Sciatic nerve (tissue), 2 donors: ENCODE measurements at regions not wholly inside any gene's neighbourhood (a gene's known extent, or its start where the extent isn't known, plus 50 kb on each side); places are given as distances from the start of the nearest gene placed in this dataset.

Experiments
- ATAC-seq: fragments of 200-7000 bp; cut with Tn5 transposase; one replicate; pipeline ENCODE4 v1.9.1; 2020; ENCODE audit warnings: mild to moderate bottlenecking, moderate library complexity
- DNase-seq: peaks from one replicate; pipeline ENCODE4 v3.0.0-alpha.2; 2020; ENCODE audit warnings: low spot score
- intact Hi-C: fragments of 100-400 bp; cut with DNase I; formaldehyde crosslinking; loops from one replicate; pipeline ENCODE4 v1.14.2; 2022
- donor health status: DM: no; HTN: no; CAD: no.
- donor health status: DM: no; HTN: no; CAD: no.

DNA sequence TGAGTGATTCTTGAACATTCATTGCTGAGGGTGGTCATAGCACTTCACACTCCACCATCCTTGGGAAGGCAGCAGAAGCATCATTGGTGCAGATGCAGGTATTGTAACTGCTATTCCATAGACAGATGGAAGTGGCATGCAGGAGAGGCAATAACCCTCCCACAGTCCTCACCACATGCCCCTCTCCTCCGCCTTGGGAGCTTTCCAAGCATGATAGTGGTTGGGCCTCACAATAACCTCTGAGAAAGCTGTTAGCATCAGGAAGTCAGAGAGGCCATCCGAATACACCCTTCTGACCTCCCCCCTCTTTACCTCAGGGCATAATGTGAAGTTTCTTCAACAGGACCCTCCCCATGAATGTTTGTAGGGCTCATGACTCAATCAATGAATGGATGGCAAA lies 177.9 kb downstream of the KATNAL1 start:
- no peak for DNase-seq
- intact Hi-C loops, result loop anchor here (10.0 kb wide), 1 partner anchor 735 kb away; no protein-coding TSS in a partner anchor
- ATAC-seq, result no peak

DNA sequence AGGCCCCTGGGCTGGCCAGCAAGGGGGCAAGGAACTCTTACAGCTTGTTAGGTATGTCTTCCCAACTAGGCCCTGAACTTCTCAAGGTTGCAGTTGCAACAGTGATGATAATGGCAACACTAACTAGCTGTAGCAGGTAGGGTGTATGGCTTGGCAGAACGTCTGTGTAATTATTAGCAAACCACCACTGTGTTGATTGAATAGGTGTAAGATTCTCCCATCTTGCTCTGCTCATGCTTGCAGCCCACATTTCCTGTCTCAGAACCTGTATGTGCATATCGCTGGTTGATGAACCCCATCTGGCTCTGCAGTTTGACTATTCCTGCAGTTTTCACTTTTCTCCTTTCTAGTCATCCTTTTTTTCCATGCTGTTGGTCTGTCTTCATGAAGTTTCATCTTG lies 178.8 kb downstream of the KATNAL1 start:
- DNase-seq (no peak), ATAC-seq (no peak)
- intact Hi-C loops, result loop anchor here (10.0 kb wide), 1 partner anchor 736 kb away; no protein-coding TSS in a partner anchor

DNA sequence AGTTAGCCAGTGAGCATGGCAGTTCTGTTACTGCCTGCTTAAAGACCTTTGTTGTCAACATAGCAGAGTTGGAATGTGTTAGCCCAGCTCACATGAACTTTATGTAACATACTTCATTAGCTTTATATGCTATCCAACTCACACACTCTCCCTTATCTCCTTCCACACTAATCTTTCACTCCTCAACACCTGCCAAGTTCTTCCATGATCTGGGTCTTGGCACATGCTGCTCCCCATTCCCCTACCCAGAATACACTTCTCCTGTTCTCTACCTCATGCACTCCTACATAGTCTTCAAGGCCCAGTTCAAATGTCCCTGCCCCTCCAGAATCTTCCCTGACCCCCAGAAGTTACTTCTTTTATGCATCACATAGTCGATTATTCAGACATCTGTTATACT lies 179.3 kb downstream of the KATNAL1 start:
- intact Hi-C loops, result loop anchor here (10.0 kb wide), 1 partner anchor 737 kb away; no protein-coding TSS in a partner anchor
- no peak for DNase-seq
- no peak for ATAC-seq

DNA sequence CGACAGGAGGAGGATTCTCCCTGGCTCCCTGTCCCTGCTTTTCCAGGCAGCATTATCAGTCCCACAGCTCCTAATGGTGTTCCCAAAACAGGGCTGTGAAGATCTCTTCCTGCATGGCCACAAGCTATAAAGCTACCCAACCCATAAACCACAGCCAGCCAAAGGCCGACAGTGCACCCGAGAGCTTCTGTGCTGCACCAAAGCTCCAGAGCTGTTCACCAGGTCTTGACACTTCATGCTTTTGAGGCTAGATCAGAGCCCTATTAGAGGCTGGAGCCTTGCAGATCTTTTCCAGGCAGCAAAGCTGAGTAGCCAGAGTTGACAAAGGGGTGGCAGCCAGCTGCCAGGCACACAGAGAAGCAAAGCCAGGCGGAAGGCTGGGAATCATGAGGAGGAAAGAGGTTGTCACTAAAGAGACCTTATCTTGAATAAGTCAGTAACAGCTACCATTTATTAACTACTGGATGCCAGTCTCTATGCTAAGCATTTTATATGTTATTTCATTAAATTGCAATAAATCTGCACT lies 180.4 kb downstream of the KATNAL1 start:
- DNase-seq (no peak), ATAC-seq (peak; percentile 51)

DNA sequence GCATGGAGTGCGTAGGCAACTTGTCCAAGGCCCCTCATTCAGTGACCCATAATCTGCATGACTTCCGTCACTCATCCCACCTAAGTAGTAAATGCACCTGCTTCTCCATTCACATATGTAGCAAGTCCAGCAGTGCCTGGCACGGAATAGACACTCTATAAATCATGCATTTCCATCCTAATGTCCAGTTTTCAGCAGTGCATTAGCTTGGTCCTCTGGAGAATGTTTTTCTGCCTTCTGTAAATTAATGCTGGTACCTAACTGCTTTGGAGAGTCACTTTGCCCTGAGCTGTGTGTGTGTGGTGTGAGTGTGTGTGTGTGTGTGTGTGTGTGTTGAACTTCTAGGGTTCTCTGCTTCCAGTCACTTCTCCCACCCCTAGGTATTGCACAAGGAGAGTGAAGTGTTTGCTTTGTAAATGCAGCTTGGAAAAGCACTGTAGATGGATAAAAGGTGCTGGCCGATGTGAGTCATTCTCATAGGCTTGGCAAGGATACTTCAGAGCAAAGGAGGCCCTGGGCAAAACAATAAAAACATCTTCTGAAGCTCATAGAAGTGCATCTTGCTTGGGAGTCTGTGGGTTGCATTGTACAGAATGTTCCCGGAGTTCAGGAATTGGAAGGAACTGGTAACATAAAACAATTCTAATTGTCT lies 181.8 kb downstream of the KATNAL1 start:
- peak; percentile 90 for ATAC-seq
- no peak for DNase-seq
- intact Hi-C loops, result loop anchor here (10.0 kb wide), 1 partner anchor 739 kb away; no protein-coding TSS in a partner anchor

More for the DNA sequence above, 180.4 kb downstream of the KATNAL1 start:
- intact Hi-C loops, result loop anchor here (10.0 kb wide), 1 partner anchor 738 kb away; no protein-coding TSS in a partner anchor

DNA sequence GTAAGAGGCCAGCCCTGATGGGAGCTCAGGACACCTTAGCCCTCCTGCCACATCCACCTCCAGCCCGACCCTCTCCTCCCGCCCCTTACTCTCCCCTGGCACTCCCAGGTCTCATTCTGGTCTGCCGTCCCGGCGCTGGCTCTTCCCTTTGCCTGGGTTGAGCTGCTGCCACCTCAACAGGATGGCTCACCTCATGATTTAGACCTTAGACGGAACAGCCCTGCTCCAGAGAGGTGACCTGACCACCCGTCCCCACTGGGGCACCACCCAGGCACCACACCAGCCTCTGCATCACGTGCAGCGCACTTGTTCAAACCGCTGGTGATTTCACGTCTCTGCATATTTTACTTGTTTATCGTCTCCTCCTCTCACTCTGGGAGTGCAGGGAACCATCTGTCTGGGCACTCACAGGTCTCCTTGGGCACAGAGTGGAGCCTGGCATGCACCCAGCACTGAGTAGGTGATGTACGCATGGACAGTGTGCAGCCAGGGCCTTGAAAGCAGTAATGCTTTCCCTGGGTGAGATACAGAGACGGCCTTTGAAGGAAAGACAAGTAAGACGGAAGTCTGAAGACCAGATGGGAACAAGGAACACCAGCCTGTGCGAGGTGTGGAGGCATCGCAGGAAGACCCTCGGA lies 183.1 kb downstream of the KATNAL1 start:
- DNase-seq (no peak), ATAC-seq (no peak)
- intact Hi-C loops, result loop anchor here (10.0 kb wide), 1 partner anchor 741 kb away; no protein-coding TSS in a partner anchor

DNA sequence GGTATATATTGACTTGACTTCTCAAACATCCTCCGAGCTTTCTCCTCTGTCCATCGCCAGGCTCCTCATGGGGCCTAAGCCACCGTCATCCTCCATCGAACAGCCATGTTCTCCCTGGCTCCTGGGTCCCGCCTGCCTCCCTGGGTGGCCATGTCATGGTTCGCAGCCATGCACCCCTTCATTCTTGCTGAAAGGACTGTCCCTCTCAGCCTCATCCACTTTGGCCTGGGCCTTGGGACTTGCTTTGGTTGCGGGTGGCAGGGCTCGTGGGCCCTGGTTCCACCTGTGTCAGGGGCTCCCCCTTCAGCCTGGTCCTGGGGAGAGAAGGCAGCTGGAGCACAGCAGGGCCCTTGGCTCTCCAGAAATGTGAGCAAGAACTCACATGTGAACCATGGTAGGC lies 183.8 kb downstream of the KATNAL1 start:
- intact Hi-C loops, result loop anchor here (10.0 kb wide), 1 partner anchor 741 kb away; no protein-coding TSS in a partner anchor
- DNase-seq, result no peak
- no peak for ATAC-seq

DNA sequence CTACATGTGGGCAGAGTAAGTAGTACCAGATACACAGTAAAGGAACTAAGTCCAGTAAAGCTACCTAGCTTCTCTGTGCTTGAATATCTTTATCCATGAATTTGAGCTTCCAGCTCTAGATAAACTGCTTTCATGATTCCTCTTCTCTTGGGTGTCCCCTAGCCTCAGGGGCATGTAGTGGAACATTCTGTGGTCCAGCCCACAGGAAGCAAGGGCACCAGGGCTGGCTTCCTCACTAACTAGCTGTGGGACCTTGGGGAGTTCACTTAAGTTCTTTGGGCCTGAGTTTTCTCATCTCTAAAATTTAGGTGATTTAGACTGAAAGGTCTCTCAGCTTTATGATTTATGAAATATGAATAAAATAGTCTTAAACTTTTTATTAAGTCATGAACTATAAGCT lies 185.7 kb downstream of the KATNAL1 start:
- ATAC-seq, result no peak
- DNase-seq, result no peak
- intact Hi-C loops, result loop anchor here (10.0 kb wide), 1 partner anchor 743 kb away; no protein-coding TSS in a partner anchor

DNA sequence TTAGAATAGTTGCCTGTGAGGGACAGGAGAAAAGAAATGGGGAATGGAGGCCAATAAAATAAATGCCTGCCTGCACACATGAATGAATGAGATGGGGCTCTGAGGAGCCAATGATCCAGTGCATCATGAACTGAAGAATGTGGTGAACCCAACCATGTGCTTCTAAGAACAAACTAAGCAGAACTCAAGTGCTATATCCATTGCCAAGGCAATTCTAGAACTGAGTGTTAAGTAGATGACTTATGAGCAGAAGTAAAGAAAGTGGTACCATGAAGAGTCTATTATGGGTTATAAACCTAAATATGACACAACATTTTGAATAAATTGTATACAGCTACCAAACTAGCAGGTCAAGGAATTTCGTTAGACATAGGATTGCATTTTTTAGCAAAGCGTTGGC lies 186.1 kb downstream of the KATNAL1 start:
- intact Hi-C loops, result loop anchor here (10.0 kb wide), 1 partner anchor 744 kb away; no protein-coding TSS in a partner anchor

DNA sequence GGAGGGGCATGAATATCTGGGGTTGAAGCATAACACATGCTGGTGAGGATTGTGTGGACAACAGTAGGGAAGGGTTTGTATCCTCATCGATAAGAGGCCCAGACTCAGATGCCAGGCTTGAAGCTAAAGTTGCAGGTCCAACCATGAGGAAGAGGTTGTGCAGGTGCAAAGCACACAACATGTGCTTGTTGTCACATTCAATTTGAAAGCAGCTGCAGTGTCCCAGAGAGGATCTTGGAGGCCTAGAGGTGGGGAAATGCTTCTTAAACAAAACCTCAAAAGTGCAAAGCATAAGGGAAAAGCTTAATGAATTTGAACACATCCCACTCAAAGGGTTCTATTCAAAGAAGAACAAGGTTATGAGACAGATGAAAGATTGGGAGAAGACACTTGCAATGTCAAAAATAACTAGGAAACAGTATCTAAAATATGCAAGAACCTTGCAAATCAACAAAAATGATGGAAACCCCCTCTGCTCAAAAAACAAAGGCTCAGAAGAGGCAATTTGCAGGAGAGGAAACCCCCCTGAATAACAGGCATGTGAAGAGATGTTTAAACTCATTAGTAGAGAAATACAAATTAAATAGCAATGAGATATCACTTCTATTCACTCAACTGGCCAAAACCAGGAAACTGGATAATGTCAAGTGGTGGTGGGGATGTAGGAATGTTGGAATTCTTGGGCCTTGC lies 187.1 kb downstream of the KATNAL1 start:
- DNase-seq (no peak), ATAC-seq (no peak)
- intact Hi-C loops, result loop anchor here (10.0 kb wide), 1 partner anchor 745 kb away; no protein-coding TSS in a partner anchor

More for the DNA sequence above, 186.1 kb downstream of the KATNAL1 start:
- DNase-seq (no peak), ATAC-seq (no peak)

DNA sequence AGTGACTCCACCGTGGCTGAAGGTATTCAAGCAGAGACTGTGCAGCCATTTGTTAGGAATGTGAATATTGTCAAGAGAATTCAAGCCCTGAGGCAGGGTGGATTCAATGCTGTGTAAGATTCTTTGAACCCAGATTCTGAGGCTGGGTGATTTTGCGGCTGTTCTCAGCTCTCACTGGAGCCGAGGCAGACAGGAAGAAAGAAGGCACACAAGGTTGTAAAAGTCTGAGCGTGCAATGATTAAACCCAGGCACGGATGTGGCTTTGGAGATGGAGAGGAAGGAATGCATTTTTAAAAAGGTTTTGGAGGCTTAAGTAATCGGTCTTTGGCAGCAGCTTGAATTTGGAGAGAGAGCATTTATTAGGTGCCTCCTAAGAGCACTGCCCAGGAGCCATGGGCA lies 187.9 kb downstream of the KATNAL1 start:
- intact Hi-C loops, result loop anchor here (10.0 kb wide), 1 partner anchor 275 kb away; no protein-coding TSS in a partner anchor
- DNase-seq, result no peak

DNA sequence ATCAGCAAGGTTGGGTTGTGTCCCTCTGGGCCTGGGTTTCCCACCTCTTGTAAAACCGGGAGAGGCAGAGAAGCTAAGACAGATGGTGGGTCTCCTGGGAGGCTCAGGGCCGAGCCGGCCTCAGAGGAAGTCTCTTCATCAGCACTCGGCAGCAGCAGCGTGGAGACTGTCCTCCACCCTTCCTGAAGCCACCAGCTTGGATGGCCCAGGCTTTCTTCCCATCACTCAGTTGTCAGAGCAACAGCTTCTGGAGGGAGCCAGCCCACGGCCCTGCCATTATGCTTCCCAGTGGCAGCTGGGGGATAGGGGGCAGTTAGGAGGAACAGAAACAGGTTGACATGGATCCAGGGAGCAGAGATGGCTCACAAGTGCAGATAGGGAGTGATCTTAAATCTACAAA lies 191.0 kb downstream of the KATNAL1 start:
- no peak for ATAC-seq
- intact Hi-C loops, result loop anchor here (10.0 kb wide), 1 partner anchor 272 kb away; no protein-coding TSS in a partner anchor
- no peak for DNase-seq

More for the DNA sequence above, 187.9 kb downstream of the KATNAL1 start:
- ATAC-seq, result no peak

DNA sequence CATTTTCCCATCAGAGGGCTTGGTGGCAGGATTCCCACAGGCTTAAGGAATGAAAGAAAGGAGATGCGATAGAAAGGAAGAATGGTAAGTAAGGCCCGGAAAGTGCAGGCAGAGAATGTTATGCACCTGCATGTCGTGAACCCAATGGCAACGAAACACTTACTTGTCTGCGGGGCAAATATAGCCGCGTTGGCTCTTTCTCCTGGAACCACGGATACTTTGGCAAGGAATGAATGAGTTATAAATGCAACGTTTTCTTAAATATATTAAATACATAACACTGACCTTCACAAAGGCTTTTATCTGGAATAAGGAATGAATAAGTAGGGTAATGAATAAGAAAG lies 192.1 kb downstream of the KATNAL1 start:
- intact Hi-C loops, result loop anchor here (10.0 kb wide), 1 partner anchor 270 kb away; no protein-coding TSS in a partner anchor
- ATAC-seq (no peak), DNase-seq (no peak)

DNA sequence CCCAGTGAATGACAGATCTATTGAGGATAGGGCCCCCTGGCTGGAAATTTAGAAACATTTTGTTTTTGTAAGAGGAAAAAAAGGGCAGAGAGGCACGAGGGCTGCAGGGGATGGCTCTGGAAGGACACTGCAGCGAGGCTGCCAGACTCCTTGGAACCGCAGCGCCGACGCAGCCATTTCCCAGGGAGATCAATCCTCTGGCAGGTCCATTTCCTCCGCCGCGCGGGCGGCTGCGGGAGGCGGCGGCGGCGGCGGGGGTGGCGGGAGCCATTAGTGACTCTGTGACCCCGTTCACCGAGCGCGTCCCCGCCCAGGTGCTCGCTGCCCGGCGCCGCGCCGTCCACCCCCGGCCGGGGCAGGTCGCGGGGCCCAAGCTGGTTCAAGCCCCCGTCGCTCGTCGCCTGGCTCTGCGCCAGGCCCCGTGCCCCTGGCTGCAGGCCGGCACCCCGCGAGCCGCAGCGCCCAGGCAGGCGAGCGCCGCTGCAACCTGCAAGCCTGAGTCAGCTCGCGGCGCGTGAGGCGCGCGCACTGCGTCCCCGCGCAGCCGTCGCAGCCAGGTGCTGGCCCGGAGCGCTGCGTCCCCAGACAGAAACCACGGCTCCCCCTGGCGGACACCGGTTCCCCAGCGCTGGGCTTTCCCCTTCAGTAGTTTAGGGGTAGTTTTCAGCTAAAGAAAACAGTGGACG lies 192.6 kb downstream of the KATNAL1 start:
- ATAC-seq (peak; percentile 70), DNase-seq (peak; percentile 95)
- intact Hi-C loops, result loop anchor here (10.0 kb wide), 1 partner anchor 270 kb away; no protein-coding TSS in a partner anchor

DNA sequence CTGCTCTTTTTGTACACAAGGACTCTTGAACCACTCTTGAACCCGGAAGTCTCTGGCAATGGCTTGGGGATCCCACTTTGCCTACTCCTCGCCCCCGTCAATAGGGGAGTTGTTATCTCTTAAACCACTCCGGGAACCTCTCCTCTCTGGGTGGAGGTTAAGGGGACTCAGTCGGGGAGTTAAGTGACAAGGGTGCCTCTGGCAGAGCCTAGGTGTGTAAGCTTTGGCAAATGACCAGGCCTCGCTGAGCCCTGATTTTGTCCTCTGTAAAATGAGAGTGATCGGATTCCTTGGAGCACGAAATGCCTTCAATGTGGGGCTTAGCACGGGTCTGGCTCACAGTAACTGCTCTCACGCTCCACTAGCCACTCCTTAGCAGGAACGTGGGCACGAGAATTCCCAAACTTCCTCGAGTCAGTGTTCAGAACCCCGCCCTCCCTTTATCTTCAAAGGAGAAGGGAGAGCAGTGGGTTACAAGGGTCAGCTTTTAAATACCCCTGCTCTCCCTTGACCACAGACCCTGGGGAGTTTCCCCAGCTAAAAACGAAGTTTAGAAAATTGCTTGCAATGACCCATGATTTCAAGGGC lies 193.3 kb downstream of the KATNAL1 start:
- no peak for DNase-seq
- intact Hi-C loops, result loop anchor here (10.0 kb wide), 1 partner anchor 269 kb away; no protein-coding TSS in a partner anchor
- peak; percentile 48 for ATAC-seq

DNA sequence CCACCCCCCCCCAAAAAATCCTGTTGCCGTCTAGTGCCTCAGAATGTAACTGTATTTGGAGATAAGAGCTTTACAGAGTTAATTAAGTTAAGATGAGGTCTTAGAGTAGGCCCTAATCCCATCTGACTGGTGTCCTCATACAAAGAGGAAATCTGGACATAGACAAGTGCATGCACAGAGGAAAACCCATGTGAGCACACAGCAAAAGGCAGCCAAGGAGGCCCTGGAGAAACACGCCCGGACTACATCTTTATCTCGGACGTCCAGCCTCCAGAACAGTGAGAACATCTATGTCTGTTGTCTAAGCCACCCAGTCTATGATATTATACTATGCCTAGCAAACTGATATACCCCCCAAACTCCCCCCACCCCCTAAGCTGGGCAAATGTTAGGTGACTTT lies 193.8 kb downstream of the KATNAL1 start:
- intact Hi-C loops, result loop anchor here (10.0 kb wide), 1 partner anchor 269 kb away; no protein-coding TSS in a partner anchor
- ATAC-seq (peak; percentile 48), DNase-seq (no peak)

DNA sequence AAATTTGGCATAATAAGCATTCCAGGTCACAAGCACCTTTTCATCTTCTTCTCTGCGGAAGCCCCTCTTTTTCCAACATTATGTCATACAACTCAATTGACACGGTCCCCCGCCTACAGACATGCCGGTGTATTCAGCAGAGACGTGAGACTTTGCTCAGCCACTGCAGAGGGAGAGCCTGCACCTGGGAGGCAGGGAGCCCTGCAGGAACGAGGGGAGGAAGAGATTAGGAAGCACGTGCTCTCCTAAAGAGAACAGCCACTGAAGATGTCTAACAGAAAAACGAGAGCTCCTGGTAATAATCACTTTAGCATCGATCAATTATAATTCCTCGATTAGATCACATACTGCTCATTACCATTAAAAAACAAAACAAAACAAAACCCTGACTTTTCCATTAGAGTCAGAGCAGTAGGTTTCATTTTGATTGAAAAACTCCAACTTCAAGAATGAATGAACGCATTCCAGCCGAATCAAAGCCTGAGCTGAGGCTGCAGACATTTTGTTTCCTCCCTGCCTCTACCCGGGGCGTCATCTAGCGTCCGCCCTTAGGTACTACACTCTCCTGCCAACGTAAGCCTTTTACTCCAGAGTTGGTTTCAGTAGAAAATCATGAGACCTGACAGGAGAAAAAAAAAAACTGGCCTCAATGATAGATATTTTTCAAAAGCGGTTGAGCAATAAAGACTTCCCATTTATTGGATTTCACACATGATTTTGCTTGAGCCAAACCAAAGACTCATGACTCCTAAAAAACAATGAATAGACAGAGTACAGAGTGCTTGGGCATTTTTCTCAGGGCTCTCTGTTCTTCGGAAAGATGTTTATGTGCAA lies 194.5 kb downstream of the KATNAL1 start:
- DNase-seq, result peak; percentile 90
- peak; percentile 86 for ATAC-seq
- intact Hi-C loops, result loop anchor here (10.0 kb wide), 1 partner anchor 268 kb away; no protein-coding TSS in a partner anchor
